Naive B cell (primary cell): ENCODE measurements at regions not wholly inside any gene's neighbourhood (a gene's known extent, or its start where the extent isn't known, plus 50 kb on each side); places are given as distances from the start of the nearest gene placed in this dataset.

Experiments used
- ATAC-seq, 2 donors: fragments of 150-1000 bp; cut with Tn5 transposase; 2 replicates each; pipeline ENCODE4 v1.10.0; 2021; ENCODE audit warnings: low read depth in 2 of 2, mild to moderate bottlenecking in 2 of 2, moderate library complexity in 2 of 2
- DNase-seq: peaks from one replicate; pipeline ENCODE4 v3.0.0; 2022
- H3K27ac Mint-ChIP-seq, 6 donors: one replicate each; pipeline ENCODE4 v1.8.0; 2020 to 2022; ENCODE audit warnings: mild to moderate bottlenecking in 6 of 6, mixed read lengths in 6 of 6, moderate library complexity in 5 of 6, inconsistent platforms in 2 of 6
- H3K27me3 Mint-ChIP-seq, 3 donors: one replicate each; pipeline ENCODE4 v1.8.0; 2021 to 2022; ENCODE audit warnings: mixed read lengths in 3 of 3, mild to moderate bottlenecking in 1 of 3
- H3K36me3 Mint-ChIP-seq, 2 donors: one replicate each; pipeline ENCODE4 v1.8.0; 2020 to 2022; ENCODE audit warnings: mixed read lengths in 2 of 2, inconsistent platforms in 1 of 2, mild to moderate bottlenecking in 1 of 2
- H3K4me1 Mint-ChIP-seq, 3 donors: one replicate each; pipeline ENCODE4 v1.8.0; 2020 to 2022; ENCODE audit warnings: mixed read lengths in 3 of 3, inconsistent platforms in 1 of 3, mild to moderate bottlenecking in 1 of 3, moderate library complexity in 1 of 3
- H3K4me3 Mint-ChIP-seq, 8 donors: one replicate each; pipeline ENCODE4 v1.8.0; 2020 to 2022; ENCODE audit warnings: mild to moderate bottlenecking in 8 of 8, mixed read lengths in 8 of 8, moderate library complexity in 8 of 8, inconsistent platforms in 2 of 8
- H3K9me3 Mint-ChIP-seq, 7 donors: one replicate each; pipeline ENCODE4 v1.8.0; 2020 to 2022; ENCODE audit warnings: mixed read lengths in 7 of 7, mild to moderate bottlenecking in 5 of 7, inconsistent platforms in 2 of 7, moderate library complexity in 1 of 7

- H3K4me3 Mint-ChIP-seq, result no peak overlapping the region
- no peaks in the 10 kb centered on the region for H3K4me1 Mint-ChIP-seq
- H3K27me3 Mint-ChIP-seq, result no peaks in the 10 kb centered on the region
- ATAC-seq, result no peak
- no peak overlapping the region for H3K27ac Mint-ChIP-seq
- H3K9me3 Mint-ChIP-seq, result peaks cover 0 to 7% (median 1%) of the 10 kb centered on the region in 7 donors
- H3K36me3 Mint-ChIP-seq, result no peaks in the 10 kb centered on the region
- DNase-seq, result no peak
Observed at GRCh38 chr2:142321706-142322280, 191.0 kb upstream of the LRP1B start.

GRCh38 chr2:142320067-142320466, 189.3 kb upstream of the LRP1B start:
- Mint-ChIP-seq H3K9me3 (peaks cover 0 to 7% (median 1%) of the 10 kb centered on the region in 7 donors), H3K36me3 (no peaks in the 10 kb centered on the region), H3K4me3 (no peak overlapping the region), H3K4me1 (no peaks in the 10 kb centered on the region), H3K27me3 (no peaks in the 10 kb centered on the region), H3K27ac (no peak overlapping the region)
- no peak for ATAC-seq
- DNase-seq, result no peak

GRCh38 chr2:142316049-142316448, 185.2 kb upstream of the LRP1B start:
- Mint-ChIP-seq H3K36me3 (peaks cover 0 to 2% of the 10 kb centered on the region in 2 donors), H3K4me3 (no peak overlapping the region), H3K9me3 (peaks cover 0 to 12% (median 7%) of the 10 kb centered on the region in 7 donors), H3K4me1 (no peaks in the 10 kb centered on the region), H3K27me3 (no peaks in the 10 kb centered on the region), H3K27ac (no peak overlapping the region)
- ATAC-seq, result no peak
- DNase-seq, result no peak

GRCh38 chr2:142315346-142315745, 184.5 kb upstream of the LRP1B start:
- ATAC-seq, result no peak
- Mint-ChIP-seq H3K36me3 (peaks cover 0 to 6% of the 10 kb centered on the region in 2 donors), H3K27ac (no peak overlapping the region), H3K4me3 (no peak overlapping the region), H3K27me3 (no peaks in the 10 kb centered on the region), H3K4me1 (no peaks in the 10 kb centered on the region), H3K9me3 (peaks cover 4 to 17% (median 9%) of the 10 kb centered on the region in 7 donors)
- no peak for DNase-seq

- Mint-ChIP-seq H3K4me3 (no peak overlapping the region), H3K36me3 (peaks cover 0 to 6% of the 10 kb centered on the region in 2 donors), H3K27ac (no peak overlapping the region), H3K4me1 (no peaks in the 10 kb centered on the region), H3K9me3 (peaks cover 4 to 26% (median 9%) of the 10 kb centered on the region in 7 donors), H3K27me3 (no peaks in the 10 kb centered on the region)
- ATAC-seq (no peak), DNase-seq (no peak)
Observed at GRCh38 chr2:142314164-142314563, 183.3 kb upstream of the LRP1B start.

GRCh38 chr2:142310530-142310929, 179.7 kb upstream of the LRP1B start:
- Mint-ChIP-seq H3K4me3 (no peak overlapping the region), H3K4me1 (no peaks in the 10 kb centered on the region), H3K27ac (no peak overlapping the region), H3K9me3 (peaks cover 4 to 26% (median 9%) of the 10 kb centered on the region in 7 donors), H3K27me3 (no peaks in the 10 kb centered on the region), H3K36me3 (peaks cover 0 to 6% of the 10 kb centered on the region in 2 donors)
- DNase-seq (no peak), ATAC-seq (no peak)

- Mint-ChIP-seq H3K36me3 (peaks cover 0 to 6% of the 10 kb centered on the region in 2 donors), H3K27me3 (no peaks in the 10 kb centered on the region), H3K4me1 (no peaks in the 10 kb centered on the region), H3K27ac (no peak overlapping the region), H3K4me3 (no peak overlapping the region), H3K9me3 (peaks cover 4 to 26% (median 9%) of the 10 kb centered on the region in 7 donors)
- ATAC-seq (no peak), DNase-seq (no peak)
Observed at GRCh38 chr2:142308744-142309143, 177.9 kb upstream of the LRP1B start.

GRCh38 chr2:142307616-142308115, 176.8 kb upstream of the LRP1B start:
- Mint-ChIP-seq H3K4me1 (no peaks in the 10 kb centered on the region), H3K27me3 (no peaks in the 10 kb centered on the region), H3K36me3 (peaks cover 0 to 6% of the 10 kb centered on the region in 2 donors), H3K9me3 (peaks cover 4 to 26% (median 9%) of the 10 kb centered on the region in 7 donors), H3K4me3 (no peak overlapping the region), H3K27ac (no peak overlapping the region)
- no peak for DNase-seq
- ATAC-seq, result no peak

- H3K9me3 Mint-ChIP-seq, result peaks cover 4 to 26% (median 9%) of the 10 kb centered on the region in 7 donors
- H3K4me3 Mint-ChIP-seq, result no peak overlapping the region
- DNase-seq, result no peak
- peaks cover 0 to 6% of the 10 kb centered on the region in 2 donors for H3K36me3 Mint-ChIP-seq
- no peaks in the 10 kb centered on the region for H3K4me1 Mint-ChIP-seq
- no peak for ATAC-seq
- H3K27ac Mint-ChIP-seq, result no peak overlapping the region
- H3K27me3 Mint-ChIP-seq, result no peaks in the 10 kb centered on the region
Observed at GRCh38 chr2:142307086-142307485, 176.3 kb upstream of the LRP1B start.

- H3K4me1 Mint-ChIP-seq, result no peaks in the 10 kb centered on the region
- peaks cover 0 to 5% of the 10 kb centered on the region in 2 donors for H3K36me3 Mint-ChIP-seq
- no peak for DNase-seq
- ATAC-seq, result no peak
- H3K4me3 Mint-ChIP-seq, result no peak overlapping the region
- H3K27me3 Mint-ChIP-seq, result peaks cover 0 to under 1% (median 0%) of the 10 kb centered on the region in 3 donors
- no peak overlapping the region for H3K27ac Mint-ChIP-seq
- peaks cover under 1 to 20% (median 5%) of the 10 kb centered on the region in 7 donors for H3K9me3 Mint-ChIP-seq
Observed at GRCh38 chr2:142306131-142306530, 175.3 kb upstream of the LRP1B start.

- Mint-ChIP-seq H3K4me3 (no peak overlapping the region), H3K9me3 (peaks cover 0 to 3% (median 2%) of the 10 kb centered on the region in 7 donors), H3K27me3 (peaks cover 0 to 11% (median 0%) of the 10 kb centered on the region in 3 donors), H3K4me1 (no peaks in the 10 kb centered on the region), H3K27ac (no peak overlapping the region), H3K36me3 (no peaks in the 10 kb centered on the region)
- no peak for ATAC-seq
- DNase-seq, result no peak
Observed at GRCh38 chr2:142300517-142300916, 169.7 kb upstream of the LRP1B start.

GRCh38 chr2:142299021-142299420, 168.2 kb upstream of the LRP1B start:
- no peak for DNase-seq
- H3K27ac Mint-ChIP-seq, result no peak overlapping the region
- H3K4me3 Mint-ChIP-seq, result no peak overlapping the region
- no peak for ATAC-seq
- peaks cover 0 to 5% (median 2%) of the 10 kb centered on the region in 7 donors for H3K9me3 Mint-ChIP-seq
- peaks cover 0 to 11% (median 0%) of the 10 kb centered on the region in 3 donors for H3K27me3 Mint-ChIP-seq
- no peaks in the 10 kb centered on the region for H3K36me3 Mint-ChIP-seq
- no peaks in the 10 kb centered on the region for H3K4me1 Mint-ChIP-seq

GRCh38 chr2:142294225-142294624, 163.4 kb upstream of the LRP1B start:
- DNase-seq (no peak), ATAC-seq (no peak)
- Mint-ChIP-seq H3K4me1 (no peaks in the 10 kb centered on the region), H3K4me3 (no peak overlapping the region), H3K36me3 (no peaks in the 10 kb centered on the region), H3K9me3 (peaks cover 0 to 9% (median 2%) of the 10 kb centered on the region in 7 donors), H3K27me3 (peaks cover 0 to 6% (median 0%) of the 10 kb centered on the region in 3 donors), H3K27ac (no peak overlapping the region)

GRCh38 chr2:142291969-142292368, 161.2 kb upstream of the LRP1B start:
- H3K27ac Mint-ChIP-seq, result no peak overlapping the region
- no peak for ATAC-seq
- no peak overlapping the region for H3K4me3 Mint-ChIP-seq

More at GRCh38 chr2:142291969-142292368, 161.2 kb upstream of the LRP1B start:
- H3K4me1 Mint-ChIP-seq, result no peaks in the 10 kb centered on the region
- H3K36me3 Mint-ChIP-seq, result no peaks in the 10 kb centered on the region
- peaks cover 0 to 6% (median 0%) of the 10 kb centered on the region in 3 donors for H3K27me3 Mint-ChIP-seq
- DNase-seq, result no peak
- H3K9me3 Mint-ChIP-seq, result peaks cover 0 to 9% (median 2%) of the 10 kb centered on the region in 7 donors
